NCI-H446 (cell line): ENCODE measurements at regions not wholly inside any gene's neighbourhood (a gene's known extent, or its start where the extent isn't known, plus 50 kb on each side); places are given as distances from the start of the nearest gene placed in this dataset.
A peak's percentile ranks its signal among the peaks of the same experiment; 100 is the strongest.
"Not testable (repeated sequence)": the region's sequence is repeated elsewhere in the genome, so short reads cannot be mapped to it uniquely, and the experiment has no call there.

ENCODE experiments used
- DNase-seq, 2 experiments: peaks; one replicate each; lab custom pipeline; 2025; lab: John Stamatoyannopoulos, UW

DNA sequence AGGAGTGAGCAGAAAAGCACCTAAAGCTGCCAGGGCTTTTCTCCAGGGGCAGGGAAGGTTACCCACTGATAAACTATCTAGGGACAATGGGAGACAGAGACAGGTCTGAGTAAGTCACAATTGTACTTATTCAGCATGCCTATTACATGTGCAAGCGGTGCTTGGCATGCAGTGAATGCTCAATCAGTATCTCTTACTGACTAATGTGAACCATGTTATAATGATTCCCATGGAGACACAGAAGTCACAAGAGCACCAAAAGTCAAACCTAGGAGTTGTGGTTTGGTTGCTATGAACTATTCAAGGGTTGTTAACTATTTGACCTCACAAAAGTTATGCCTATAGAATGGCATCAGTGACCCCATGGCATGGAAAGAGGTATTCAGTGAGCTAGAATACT lies 50.0 kb upstream of the RASGRP1 start:
- no peak for DNase-seq

DNA sequence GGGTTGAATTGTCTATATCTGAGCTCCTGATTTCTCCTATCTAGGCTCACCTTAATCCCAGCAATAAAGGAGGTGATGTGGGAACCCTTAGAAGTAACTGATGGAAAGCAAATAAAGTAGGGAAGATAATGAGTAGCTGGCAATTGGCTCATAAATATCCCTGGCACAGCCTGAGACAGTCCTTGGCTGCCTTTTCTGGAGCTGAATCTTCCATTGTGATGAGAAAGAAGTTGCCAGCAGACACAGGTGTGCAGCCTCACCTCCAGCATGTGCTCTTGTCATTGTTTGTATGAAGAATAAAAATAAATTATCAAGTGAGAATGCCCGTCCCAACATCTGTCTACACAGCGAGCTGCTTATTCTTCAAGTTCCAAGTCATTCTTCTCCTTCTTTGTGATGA lies 53.2 kb upstream of the RASGRP1 start:
- DNase-seq: no peak

DNA sequence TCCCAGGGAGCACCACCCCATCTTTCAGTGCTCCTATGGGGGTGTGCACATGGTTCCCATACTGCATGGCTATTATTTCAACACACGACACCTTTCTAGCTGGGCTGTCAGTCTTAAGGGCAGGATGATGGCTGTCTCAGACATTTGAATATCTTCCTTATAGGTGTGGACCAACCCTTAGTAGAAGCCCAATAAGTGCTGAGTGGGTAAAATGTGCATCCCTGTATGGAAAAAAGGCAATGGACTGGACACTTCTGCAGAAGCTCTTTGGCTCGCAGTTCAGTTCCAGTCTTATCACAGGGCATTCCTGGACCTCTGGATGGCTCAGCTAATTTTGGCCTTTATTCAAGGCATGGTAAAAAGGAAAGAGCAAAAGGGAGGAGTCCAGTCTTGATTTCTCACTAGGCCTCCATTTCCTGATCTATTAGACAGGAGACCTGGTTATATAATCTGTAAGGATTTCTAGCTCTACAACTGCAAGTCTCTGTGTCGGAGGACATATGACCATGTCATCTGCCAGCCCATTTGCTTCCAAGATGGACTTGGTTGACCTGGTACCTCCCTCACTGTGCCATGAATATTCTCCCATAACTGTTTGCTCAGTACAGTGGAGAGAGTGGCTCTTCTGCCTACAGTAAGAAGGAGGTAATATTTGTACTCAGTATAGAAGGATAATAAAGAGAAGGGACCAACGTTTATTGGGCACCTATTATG lies 53.8 kb upstream of the RASGRP1 start:
- no peak for DNase-seq

DNA sequence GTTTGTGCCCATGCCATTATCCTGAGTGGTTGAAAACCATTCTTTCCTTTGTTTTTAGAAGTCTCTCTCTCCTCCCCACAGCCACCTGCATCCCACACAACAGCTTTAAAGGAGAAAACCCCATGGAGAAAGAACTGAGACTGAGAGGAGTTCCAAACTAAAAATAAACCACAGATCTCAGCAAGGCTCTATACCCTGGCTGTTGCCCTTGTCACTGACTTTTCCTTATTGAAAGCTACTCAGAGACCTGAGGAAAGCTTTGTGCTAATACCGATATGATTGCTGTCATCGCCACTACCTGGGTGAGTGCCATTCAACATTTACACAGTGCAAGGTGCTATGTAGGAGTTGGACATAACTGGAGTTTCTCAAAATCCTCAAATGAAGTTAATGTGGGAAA lies 55.5 kb upstream of the RASGRP1 start:
- no peak for DNase-seq

DNA sequence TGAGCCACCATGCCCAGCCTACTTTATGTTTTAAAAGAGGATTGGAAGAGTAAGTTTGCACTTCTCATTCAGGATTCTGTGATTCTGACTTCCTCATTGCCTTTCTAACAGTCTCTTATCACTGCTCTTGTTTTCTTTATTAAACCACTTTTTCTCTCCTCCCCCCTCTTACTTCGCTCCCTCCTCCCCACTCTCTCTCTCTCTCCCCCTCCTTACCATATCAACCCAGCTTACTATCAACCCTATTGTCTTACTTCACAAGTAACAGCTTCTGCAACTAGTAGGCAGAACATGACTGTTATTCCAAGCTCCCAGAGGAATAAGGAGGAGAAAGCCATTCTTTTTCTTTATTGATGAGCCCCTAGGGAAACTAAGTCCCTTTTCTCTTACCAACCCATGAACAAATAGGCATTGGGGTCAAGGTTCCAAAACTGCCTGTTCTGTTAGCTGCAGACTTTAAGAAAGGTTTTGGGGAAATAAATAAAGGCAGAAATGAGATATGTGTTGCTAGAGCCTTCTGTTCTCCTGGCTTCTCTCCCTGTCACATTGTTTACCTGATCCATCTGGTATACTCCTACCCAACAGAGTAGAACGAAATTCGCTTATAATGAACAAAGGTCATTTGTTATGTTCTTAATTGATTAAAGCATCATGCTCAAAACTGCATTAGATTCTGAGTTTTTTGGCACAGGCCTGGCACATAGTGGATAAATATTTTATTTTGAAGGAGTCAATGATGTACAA lies 56.4 kb upstream of the RASGRP1 start:
- no peak for DNase-seq

DNA sequence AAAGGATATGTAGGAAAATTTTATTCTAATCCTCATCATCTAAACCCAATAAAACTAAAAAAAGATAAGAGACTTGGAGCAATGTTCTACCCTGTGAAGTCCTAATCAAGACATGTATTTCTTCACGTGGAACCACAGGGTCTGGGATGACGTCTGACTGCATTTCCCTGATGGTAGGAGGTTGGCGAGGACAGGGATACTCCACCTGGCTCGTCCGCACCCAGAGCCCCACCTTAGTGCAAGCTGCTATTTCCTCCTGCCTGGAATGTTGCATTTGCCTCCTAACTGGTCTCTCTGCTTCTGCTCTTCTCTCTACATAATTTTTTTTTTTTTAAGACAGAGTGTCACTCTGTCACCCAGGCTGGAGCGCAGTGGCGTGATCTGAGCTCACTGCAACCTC lies 57.7 kb upstream of the RASGRP1 start:
- no peak for DNase-seq

DNA sequence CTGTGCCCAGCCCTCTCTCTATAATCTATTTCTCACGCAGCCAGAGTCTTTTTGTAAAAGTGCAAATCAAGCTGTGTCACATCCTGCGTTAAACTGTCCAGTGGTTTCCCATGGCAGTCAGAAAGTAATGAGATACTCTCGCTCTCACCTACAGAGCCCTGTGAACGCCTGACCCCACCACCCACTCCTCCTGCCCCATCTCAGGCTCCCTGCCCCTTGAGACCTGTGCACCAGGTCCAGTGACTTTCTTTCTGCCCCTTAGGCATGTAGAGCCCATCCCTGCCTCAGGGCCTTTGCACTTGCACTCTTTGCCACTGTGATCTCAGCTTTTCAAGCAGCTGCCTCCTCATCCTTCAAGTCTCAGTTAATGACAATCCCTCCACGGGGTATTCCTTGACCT lies 58.3 kb upstream of the RASGRP1 start:
- DNase-seq: no peak

DNA sequence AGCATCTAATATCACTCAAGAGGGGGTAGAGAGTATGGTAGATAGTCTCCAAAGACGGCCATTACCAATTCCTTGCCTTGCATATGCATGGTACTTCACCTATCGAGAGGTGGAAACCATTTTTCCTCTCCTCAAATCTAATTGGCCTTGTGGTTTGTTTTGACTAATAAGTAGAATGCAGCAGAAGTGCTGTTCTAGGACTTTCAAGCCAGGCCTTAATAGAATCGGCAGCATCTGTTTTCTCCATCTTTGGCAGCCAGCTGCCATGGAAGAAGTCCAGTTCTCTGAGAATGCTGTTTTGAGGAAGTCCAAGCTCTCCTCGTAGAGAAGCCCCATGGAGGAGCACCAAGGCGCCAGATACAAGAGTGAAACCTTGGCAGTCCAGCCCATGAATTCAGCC lies 59.1 kb upstream of the RASGRP1 start:
- DNase-seq: peak; percentile 14 to 69

DNA sequence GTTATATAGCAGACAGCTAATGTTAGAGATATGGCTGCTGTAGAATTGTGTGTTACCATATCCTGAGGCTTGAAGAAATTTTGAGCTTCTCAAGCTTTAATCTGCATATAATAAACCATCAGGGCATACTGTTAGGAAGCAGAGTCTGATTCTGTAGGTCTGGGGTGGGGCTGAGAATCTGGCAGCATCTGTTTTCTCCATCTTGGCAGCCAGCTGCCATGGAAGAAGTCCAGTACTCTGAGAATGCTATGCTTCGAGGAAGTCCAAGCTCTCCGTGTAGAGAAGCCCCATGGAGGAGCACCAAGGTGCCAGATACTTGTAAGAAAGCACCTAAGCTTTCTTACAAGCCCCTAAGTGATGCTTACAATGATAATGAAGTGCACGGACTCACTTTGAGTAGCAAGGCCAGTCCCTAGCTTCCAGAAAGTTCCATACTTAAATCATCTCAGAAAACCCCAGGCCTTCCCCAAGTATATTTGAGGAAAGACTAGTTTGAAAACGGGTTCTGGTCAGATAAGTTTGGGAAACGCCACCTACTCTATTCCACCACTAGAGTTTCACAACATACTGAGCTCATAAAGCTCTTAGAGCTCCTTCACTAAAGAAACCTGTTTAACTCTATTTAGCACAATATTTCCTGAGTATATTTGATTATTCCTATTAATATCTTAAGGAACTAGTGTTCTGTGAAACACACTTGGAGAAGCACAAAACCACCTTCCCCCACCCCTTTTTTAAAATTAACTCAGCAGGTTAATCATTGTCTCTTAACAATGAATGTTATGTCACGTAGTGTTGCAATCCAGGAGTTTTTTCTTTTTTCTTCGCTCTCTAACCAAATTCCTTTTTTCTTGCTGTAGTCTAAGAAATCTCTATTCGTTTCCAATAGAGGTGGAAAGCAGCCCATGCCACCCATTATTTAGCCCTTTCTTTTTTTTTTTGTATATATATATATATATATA lies 59.9 kb upstream of the RASGRP1 start:
- DNase-seq: peak in 1 of 2 experiments; percentile 63

DNA sequence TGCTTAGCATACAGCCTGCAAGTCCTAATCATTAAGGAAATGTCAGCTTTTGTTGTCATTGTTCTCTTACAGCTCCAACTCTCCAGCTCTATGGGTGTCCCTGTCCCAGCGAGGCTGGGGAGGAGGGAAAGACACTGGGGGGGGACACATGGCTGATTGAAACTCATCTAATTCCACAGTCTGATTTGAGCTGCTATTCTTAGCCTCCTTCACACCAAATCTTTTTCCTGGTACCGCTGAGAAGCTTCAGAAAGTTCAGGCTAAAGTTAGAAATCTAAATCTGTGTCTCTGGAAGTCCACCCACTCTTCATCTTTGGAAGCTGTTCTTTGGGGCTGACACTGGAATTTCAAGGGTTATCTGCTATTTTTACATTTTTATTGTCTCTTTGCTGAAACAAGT lies 61.3 kb upstream of the RASGRP1 start:
- DNase-seq: no peak

DNA sequence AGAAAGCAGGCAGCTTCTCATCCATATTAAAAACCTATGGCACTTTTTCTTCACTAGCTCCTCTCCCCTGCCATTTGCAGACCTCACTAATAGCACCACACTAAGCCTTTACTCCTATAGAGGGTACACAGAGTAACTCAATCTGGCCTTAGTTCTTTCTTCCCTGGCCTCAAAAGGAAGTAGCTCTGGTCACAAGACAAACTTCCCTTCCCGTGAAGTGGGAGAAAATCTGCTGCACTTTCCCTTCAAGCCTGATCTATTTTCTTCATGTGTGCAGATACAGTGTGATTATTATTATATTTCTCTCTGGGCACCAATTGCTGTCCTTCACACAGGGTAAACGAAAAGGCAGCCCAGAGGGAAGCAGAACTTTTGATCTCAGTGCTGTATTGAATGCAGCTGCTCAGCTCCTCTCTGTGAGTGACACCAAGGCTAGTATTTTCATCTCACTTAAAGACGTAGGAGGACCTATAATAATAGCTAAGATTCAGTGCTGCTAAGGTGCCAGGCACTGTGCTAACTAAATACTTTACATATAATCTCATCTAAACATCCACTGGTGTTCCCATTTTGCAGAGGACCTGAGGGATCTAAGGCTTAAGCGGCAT lies 61.9 kb upstream of the RASGRP1 start:
- no peak for DNase-seq

DNA sequence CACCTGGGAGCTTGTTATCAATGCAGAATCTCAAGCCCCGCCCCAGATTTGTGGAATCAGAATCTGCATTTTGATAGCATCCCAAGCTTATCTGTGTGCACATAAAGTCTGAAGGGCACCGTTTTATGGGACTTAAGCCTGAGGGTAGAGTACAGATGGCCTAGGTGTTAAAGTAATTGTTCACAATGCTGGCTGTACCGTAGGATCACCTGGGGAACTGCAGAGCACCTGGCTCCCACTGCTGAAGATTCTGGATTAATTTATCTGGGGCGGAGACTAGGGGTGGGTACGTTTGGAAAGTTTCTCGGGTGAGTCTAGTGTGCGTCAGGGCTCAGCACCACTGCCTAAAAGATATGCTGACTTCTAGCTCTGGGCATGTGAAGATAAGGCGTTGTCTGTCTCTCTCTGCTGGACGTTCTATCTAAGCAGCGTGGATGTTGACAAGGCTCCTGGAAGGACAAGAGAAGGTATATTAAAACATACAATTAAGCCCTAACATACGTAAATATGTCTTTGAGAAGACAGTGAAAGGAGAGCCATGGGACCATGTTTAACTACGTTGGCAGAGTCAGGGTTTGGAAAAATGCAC lies 63.2 kb upstream of the RASGRP1 start:
- DNase-seq: no peak

DNA sequence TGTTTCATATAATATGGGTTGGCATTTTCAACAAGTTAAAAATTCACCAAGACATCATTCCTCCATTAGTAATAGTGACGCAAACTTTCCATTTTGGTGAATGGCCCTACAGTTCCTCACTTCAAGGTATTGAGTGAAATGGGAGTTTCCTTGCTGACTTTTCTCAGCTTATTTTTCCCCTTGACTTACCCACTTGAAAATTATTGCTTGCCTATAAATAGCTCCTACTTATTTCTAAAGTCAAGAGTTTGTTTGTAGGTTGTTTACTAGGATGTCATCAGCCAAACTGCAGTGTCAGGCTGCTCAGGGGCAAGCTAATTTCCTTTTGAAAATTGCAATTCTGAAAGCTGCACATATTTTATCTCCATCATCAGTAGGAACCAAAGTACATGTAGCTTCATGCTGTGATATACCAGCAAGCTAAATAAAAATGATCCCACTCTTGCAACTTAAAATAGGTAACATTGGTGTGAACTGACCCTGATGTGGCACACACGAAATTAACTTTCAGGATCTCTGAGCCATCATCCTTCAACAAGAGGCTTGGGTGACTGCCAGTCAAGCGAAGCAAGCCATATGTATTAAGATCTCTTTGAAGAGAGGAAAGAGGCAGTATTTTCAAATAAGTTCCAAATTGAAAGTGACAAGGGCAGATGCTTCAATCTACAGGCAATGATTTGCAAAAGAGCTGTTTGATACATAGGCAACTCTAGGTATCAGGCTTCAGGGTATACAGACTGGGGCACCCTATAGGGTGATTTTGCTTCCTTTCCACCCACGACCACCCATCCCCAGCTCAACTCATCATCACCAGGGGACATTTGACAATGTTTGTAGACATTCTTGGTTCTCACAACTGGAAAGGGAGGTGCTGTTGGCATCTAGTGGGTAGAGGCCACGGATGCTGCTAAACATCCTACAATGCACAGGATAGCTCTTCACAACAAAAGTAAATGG lies 66.8 kb upstream of the RASGRP1 start:
- DNase-seq: no peak

DNA sequence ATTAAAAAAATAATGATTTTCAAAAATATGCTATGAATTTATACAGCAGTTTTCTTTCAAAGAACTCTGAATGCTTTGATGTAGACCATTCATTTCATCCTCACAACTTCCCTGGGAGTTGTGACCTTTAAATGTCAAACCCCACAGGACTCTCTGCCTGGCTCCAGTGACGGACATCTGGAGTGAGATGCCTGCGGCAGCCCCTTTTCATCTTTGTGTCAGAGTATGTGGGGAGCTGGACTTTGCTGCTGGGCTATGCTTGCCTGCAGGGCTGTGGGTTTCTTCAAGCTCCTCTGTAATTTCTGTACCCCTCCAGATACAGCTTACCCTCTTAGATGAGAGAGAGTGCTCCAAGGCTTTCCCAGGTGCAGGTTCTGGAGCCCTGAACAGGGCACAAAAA lies 70.6 kb upstream of the RASGRP1 start:
- no peak for DNase-seq

DNA sequence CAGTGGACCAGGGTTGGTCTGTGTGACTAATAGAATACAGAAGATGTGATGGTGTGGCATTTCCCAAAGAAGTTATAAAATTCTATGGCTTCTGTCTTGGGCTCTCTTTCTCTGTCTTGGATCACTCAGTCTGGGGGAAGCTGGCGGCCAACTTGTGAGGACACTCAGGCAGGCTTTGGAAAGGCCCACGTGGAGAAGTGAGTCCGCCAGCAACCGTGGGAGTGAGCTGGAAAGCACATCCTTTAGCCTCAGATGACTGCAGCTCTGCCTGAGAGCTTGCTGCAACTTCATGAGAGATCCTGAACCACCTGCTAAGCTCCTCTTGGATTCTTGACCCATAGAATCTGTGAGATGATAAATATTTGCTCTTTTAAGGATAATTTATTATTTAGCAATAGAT lies 72.0 kb upstream of the RASGRP1 start:
- DNase-seq: no peak

DNA sequence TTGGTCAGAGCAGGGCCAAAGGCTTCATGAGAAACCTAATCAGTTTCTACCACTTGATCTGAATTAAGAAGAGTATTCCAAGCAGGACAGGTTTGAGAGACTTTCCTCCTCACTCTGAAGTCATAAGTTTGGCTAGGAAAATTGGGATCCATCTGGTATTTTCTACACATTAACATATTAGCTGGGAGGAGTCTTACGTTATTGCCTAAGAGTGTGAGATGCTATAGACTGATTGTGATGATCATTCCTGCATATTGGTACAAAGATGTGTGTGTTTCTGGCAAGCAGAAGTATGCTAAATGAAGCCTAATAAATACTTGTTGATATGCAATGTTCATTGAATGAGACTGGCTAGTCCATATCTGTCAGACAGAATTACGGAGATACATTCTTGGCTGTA lies 73.5 kb upstream of the RASGRP1 start:
- no peak for DNase-seq

DNA sequence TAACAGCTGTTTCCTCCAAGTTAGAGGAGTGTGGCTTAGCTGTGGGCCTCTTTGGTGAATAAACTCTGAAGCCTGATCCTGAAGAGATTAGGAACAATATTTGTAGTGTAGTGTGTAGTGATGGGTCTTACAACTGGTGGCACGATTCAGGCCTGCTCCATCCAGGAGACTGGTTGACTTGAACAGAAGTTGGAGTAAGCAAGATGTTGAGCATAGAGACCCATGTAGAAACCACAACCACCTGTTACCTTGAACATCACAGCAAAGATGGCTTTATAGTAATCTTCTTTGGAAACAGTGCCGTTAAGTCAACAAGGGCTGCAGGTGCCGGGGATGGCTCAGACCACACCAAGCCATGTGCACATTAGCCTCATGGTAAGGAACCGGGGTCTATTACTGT lies 74.2 kb upstream of the RASGRP1 start:
- no peak for DNase-seq

DNA sequence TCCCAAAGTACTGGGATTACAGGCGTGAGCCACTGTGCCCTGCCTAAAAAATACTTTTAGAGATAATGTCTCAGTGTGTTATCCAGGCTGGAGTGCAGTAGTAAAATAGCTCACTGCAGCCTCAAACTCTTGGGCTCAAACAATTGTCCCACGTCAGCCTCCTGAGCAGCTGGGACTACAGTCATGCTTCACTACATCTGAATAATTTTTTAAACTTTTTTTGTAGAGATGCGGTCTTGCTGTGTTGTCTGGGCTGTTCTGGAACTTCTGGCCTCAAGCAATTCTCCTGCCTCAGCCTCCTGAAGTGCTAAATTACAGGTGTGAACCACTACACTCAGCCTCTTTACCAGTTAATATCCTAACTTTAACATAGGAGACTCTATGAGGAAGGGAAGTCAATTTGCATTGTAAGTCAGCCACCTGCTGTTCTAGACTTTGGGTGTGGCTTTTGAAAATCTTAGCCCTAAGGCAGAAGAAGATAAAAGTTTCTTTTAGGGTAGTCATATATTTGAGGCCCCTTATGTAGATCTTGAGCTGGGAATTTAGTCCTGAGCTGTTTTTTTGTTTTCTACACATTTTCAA lies 78.2 kb upstream of the RASGRP1 start:
- DNase-seq: no peak

DNA sequence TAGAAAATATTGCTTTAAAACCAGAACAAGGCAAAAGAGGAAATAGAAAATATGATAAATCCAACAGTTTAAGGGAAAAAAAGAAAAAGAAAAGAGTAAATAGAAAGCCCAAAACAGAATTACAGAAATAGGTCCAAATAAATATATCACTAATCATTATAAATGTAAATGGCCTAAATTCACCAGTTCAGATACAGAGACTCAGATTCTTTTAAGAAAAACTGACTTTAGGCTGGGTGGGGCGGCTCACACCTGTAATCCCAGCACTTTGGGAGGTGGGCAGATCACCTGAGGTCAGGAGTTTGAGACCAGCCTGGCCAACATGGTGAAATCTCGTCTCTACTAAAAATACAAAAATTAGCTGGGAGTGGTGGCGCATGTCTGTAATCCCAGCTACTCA lies 79.7 kb upstream of the RASGRP1 start:
- not testable (repeated sequence) for DNase-seq

DNA sequence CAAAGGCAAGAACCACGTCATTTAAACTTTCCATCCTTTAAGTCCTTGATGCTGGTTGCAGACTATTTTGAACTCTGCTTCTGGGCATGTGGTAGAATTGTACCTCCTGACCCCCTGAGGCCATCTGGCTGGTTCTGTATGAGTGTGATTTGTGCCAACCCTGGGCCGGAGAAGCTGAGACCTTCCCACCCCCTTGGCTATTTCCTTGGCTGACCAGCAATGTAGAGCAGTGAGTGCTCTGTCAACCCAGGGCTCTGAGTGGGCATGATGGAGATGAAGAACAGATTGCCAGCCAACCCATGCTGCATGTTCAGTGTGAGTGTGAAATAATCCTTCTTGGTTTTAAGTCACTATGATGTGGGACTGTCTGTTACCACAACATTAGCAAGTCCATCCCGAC lies 82.1 kb upstream of the RASGRP1 start:
- DNase-seq: no peak
